SU-DHL-6 (cell line): ENCODE measurements at regions not wholly inside any gene's neighbourhood (a gene's known extent, or its start where the extent isn't known, plus 50 kb on each side); places are given as distances from the start of the nearest gene placed in this dataset.

Experiments
- H2AFZ ChIP-seq: fragments of 200-600 bp; sonication (generic); 2 replicates; pipeline ENCODE4 v1.6.1; 2014; ENCODE audit warnings: low read depth, mild to moderate bottlenecking, moderate library complexity, mixed read lengths, antibody characterized with exemption, low read length; ENCODE audit not compliant: severe bottlenecking
- H3F3A ChIP-seq: fragments of 200-600 bp; shearing (Covaris generic); 2 replicates; pipeline ENCODE4 v1.6.0; 2016; ENCODE audit warnings: antibody characterized with exemption, mild to moderate bottlenecking; ENCODE audit not compliant: insufficient read depth
- H3K27ac ChIP-seq: fragments of 200-600 bp; sonication (generic); 2 replicates; pipeline ENCODE4 v1.5.1; 2016; ENCODE audit warnings: low read depth, mild to moderate bottlenecking, low read length, moderate library complexity, mixed read lengths
- H3K27me3 ChIP-seq: fragments of 200-600 bp; sonication (generic), shearing (Covaris generic); 2 replicates; pipeline ENCODE4 v1.6.0; 2014; ENCODE audit warnings: mild to moderate bottlenecking, low read length
- H3K36me3 ChIP-seq: fragments of 200-600 bp; sonication (generic); 2 replicates; pipeline ENCODE4 v1.6.1; 2014; ENCODE audit warnings: mild to moderate bottlenecking, low read length, mixed read lengths
- H3K4me2 ChIP-seq: fragments of 300-600, 200-600 bp; shearing (Covaris generic), sonication (generic); 2 replicates; pipeline ENCODE4 v1.6.0; 2014; ENCODE audit warnings: low read length, low read depth, mild to moderate bottlenecking; ENCODE audit not compliant: poor library complexity, severe bottlenecking
- H3K4me3 ChIP-seq: fragments of 200-600 bp; sonication (generic); 2 replicates; pipeline ENCODE4 v1.5.1; 2014; ENCODE audit warnings: antibody characterized with exemption, low read length, mild to moderate bottlenecking, mixed read lengths; ENCODE audit not compliant: insufficient read depth, poor library complexity, severe bottlenecking
- H3K79me2 ChIP-seq: fragments of 200-600 bp; sonication (generic); 2 replicates; pipeline ENCODE4 v1.6.1; 2014; ENCODE audit warnings: mild to moderate bottlenecking, low read length, moderate library complexity; ENCODE audit not compliant: insufficient read depth
- H3K9ac ChIP-seq: fragments of 200-600 bp; sonication (generic); 2 replicates; pipeline ENCODE4 v1.7.0; 2014; ENCODE audit warnings: mild to moderate bottlenecking, low read length
- H3K9me2 ChIP-seq: fragments of 200-600 bp; sonication (generic); replicated peaks from 2 replicates; pipeline ENCODE4 v1.6.1; 2014; ENCODE audit warnings: low read length; ENCODE audit not compliant: insufficient read depth
- H3K9me3 ChIP-seq: fragments of 200-600 bp; sonication (generic); 2 replicates; pipeline ENCODE4 v1.6.1; 2014; ENCODE audit warnings: low read length, mixed read lengths; ENCODE audit not compliant: insufficient read depth
- H4K20me1 ChIP-seq: fragments of 200-600 bp; sonication (generic); 2 replicates; pipeline ENCODE4 v1.6.1; 2014; ENCODE audit warnings: low read depth, mild to moderate bottlenecking, antibody characterized with exemption, low read length, moderate library complexity, mixed read lengths
- CTCF ChIP-seq: fragments of 200-600 bp; sonication (generic); IDR thresholded peaks from one replicate; pipeline ENCODE4 v1.5.1; 2017; ENCODE audit warnings: antibody characterized with exemption, mild to moderate bottlenecking, low read length, moderate library complexity; ENCODE audit not compliant: insufficient read depth, poor library complexity, severe bottlenecking
- EZH2phosphoT487 ChIP-seq: fragments of 200-600 bp; sonication (generic), shearing (Covaris generic); conservative IDR thresholded peaks from 2 replicates; pipeline ENCODE4 v1.6.1; 2018; ENCODE audit warnings: mild to moderate bottlenecking, antibody characterized with exemption, low read length, moderate library complexity, mixed read lengths

- Histone ChIP-seq H3K36me3 (no peaks in the 10 kb centered on the region), H3K9ac (no peak overlapping the region), H3K9me3 (no peaks in the 10 kb centered on the region), H3K9me2 (no peaks in the 10 kb centered on the region), H3K79me2 (no peaks in the 10 kb centered on the region), H3K4me2 (no peak overlapping the region), H3K4me3 (no peak overlapping the region), H3K27me3 (no peaks in the 10 kb centered on the region), H4K20me1 (no peaks in the 10 kb centered on the region), H3F3A (no peaks in the 10 kb centered on the region), H3K27ac (no peak overlapping the region), H2AFZ (no peak overlapping the region)
- TF ChIP-seq CTCF (no peak), EZH2phosphoT487 (no peak)
Measured at GRCh38 chr16:73998707-73999106, 297.9 kb upstream of the PSMD7 start.

GRCh38 chr16:73997971-73998370, 298.6 kb upstream of the PSMD7 start:
- H4K20me1 ChIP-seq = no peaks in the 10 kb centered on the region
- no peak overlapping the region for H2AFZ ChIP-seq
- H3F3A ChIP-seq = no peaks in the 10 kb centered on the region
- no peak overlapping the region for H3K9ac ChIP-seq
- no peaks in the 10 kb centered on the region for H3K79me2 ChIP-seq
- H3K27ac ChIP-seq = no peak overlapping the region
- TF ChIP-seq EZH2phosphoT487 (no peak), CTCF (no peak)
- H3K36me3 ChIP-seq = no peaks in the 10 kb centered on the region
- H3K27me3 ChIP-seq = no peaks in the 10 kb centered on the region
- H3K4me3 ChIP-seq = no peak overlapping the region
- H3K9me3 ChIP-seq = no peaks in the 10 kb centered on the region
- H3K9me2 ChIP-seq = no peaks in the 10 kb centered on the region
- H3K4me2 ChIP-seq = no peak overlapping the region

GRCh38 chr16:73997340-73997711, 299.3 kb upstream of the PSMD7 start:
- H3K36me3 ChIP-seq = no peaks in the 10 kb centered on the region
- H3F3A ChIP-seq = no peaks in the 10 kb centered on the region
- H3K79me2 ChIP-seq = no peaks in the 10 kb centered on the region
- no peak overlapping the region for H3K4me2 ChIP-seq
- H3K4me3 ChIP-seq = no peak overlapping the region
- no peak for TF ChIP-seq EZH2phosphoT487
- H3K27ac ChIP-seq = no peak overlapping the region
- no peaks in the 10 kb centered on the region for H3K9me2 ChIP-seq
- no peaks in the 10 kb centered on the region for H3K27me3 ChIP-seq
- H2AFZ ChIP-seq = no peak overlapping the region
- no peaks in the 10 kb centered on the region for H4K20me1 ChIP-seq
- H3K9me3 ChIP-seq = no peaks in the 10 kb centered on the region
- H3K9ac ChIP-seq = no peak overlapping the region

- H3K4me2 ChIP-seq = no peak overlapping the region
- no peaks in the 10 kb centered on the region for H3K36me3 ChIP-seq
- H3K27ac ChIP-seq = no peak overlapping the region
- H3K4me3 ChIP-seq = no peak overlapping the region
- H2AFZ ChIP-seq = no peak overlapping the region
- no peaks in the 10 kb centered on the region for H4K20me1 ChIP-seq
- H3K9ac ChIP-seq = no peak overlapping the region
- no peaks in the 10 kb centered on the region for H3F3A ChIP-seq
- no peaks in the 10 kb centered on the region for H3K27me3 ChIP-seq
- H3K9me2 ChIP-seq = no peaks in the 10 kb centered on the region
- H3K9me3 ChIP-seq = no peaks in the 10 kb centered on the region
- no peak for TF ChIP-seq EZH2phosphoT487
- no peak for TF ChIP-seq CTCF
- no peaks in the 10 kb centered on the region for H3K79me2 ChIP-seq
Measured at GRCh38 chr16:73996624-73997339, 299.8 kb upstream of the PSMD7 start.
